ENCODE measurements at regions not wholly inside any gene's neighbourhood (a gene's known extent, or its start where the extent isn't known, plus 50 kb on each side); places are given as distances from the start of the nearest gene placed in this dataset.

DNA sequence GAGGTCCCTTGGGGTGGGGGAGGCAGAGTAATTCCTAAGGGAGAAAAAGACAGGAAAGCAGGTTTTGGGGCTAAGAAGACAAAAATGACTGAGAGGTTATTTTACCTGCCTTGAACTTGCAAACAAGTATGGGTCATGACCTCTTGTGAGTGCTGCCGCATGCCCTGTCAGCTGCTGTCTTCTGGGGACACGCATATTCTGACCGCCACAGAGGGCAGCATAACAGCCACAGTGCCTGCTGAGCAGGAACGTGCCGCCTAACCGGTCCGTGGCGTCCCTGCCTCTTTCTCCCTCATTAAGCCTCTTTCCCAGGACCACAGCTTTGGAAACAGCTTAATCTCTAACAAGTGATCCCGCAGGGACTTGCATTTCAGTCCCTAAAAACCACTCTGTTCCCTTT lies 51.3 kb upstream of the KCNA1 start:
- no peak for DNase-seq (ENCODE audit: low spot score)

DNA sequence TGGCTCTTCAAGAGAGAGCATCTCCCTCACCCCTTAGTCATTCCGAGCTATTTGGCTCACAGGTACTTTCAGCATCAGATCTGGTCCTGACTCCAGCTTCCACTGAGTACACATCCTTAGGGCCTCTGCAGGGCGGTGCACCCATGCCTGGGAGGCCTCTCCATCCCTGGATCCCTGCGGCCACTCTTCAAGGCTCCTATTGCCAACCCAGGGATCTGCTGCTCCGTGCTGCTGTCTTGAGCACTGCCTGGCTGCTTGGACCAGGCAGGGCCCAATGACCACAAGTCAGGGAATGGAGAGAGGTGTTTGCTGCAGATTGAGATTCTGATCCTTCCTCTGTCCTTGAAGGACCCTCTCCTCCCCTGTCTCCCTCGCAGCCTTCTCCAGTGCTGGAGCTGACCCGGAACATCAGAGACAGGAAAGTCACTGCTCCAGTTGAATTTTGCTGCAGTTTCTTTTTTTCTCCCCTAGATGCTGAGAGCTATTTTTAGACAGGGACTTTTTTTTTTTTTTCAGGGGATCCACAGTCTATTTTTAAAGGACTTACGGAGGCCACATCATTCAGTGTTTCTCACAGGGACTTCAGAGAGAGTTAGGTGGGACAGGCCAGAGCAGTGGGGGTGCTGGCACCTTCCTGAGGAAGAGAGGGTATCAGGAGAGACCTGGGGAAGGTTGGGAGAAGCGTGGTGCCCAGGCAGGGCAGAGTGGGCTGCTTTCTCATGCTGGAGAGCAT lies 50.1 kb upstream of the KCNA1 start:
- no peak for DNase-seq (ENCODE audit: low spot score)

Measured in putamen (tissue), 1 donor.